H7 (cell line): ENCODE measurements at regions not wholly inside any gene's neighbourhood (a gene's known extent, or its start where the extent isn't known, plus 50 kb on each side); places are given as distances from the start of the nearest gene placed in this dataset.
"Not testable (repeated sequence)": the region's sequence is repeated elsewhere in the genome, so short reads cannot be mapped to it uniquely, and the experiment has no call there.

ENCODE experiments used
- DNase-seq: peaks from one replicate; pipeline ENCODE4 v3.0.0; 2012
- H3K27me3 ChIP-seq: 2 replicates; pipeline ENCODE4 v1.6.0; 2011; ENCODE audit warnings: mild to moderate bottlenecking, low read length; ENCODE audit not compliant: control insufficient read depth, insufficient read depth
- H3K36me3 ChIP-seq: replicated peaks from 2 replicates; pipeline ENCODE4 v1.5.1; 2011; ENCODE audit warnings: low read length; ENCODE audit not compliant: control insufficient read depth, insufficient read depth
- H3K4me3 ChIP-seq: 2 replicates; pipeline ENCODE4 v1.5.1; 2011; ENCODE audit warnings: low read depth, mild to moderate bottlenecking, control low read depth, low read length, moderate library complexity; ENCODE audit not compliant: insufficient read depth

DNA sequence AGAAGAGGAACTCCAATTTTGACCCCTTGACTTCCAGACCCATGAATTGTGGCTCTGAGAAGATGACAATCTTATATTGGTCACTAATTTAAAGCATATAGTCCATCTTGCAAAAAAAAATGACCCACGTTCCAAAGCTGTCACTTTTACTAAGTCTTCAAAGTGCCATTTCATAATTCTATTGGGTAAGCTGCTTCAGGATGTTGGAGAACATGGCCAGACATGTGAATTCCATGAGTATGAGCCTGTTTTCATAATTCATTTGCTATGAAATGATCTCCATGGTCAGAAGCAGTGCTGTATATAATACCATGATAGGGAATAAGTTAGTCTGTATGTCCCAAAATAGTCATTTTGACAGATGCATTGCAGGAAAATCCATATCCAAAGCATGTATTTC is 1787.3 kb downstream of the SLITRK5 start:
- Histone ChIP-seq H3K4me3 (no peak overlapping the region), H3K36me3 (no peaks in the 10 kb centered on the region), H3K27me3 (no peaks in the 10 kb centered on the region)
- DNase-seq: no peak

GRCh38 chr13:89460895-89461294 is 1789.7 kb downstream of the SLITRK5 start:
- not testable (repeated sequence) for H3K36me3 ChIP-seq, H3K4me3 ChIP-seq, H3K27me3 ChIP-seq, DNase-seq

DNA sequence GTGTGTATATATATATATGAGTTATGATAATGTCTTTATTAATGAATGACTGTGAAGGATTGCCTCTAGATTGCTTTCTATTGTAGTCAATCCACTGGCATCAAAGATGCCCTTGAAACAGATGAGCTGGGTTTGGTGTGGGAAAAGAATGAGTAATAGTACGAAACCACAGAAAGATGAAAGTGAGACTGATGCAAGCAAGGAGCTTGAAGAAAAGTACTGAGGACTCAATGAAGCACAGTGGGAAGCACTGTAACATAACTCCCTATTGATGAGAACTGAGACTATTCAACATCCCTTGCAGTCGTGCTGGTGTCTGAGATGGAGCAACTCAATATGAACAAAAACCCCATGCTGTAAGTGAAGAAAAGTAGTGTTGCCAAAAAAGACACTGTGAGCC is 1794.2 kb downstream of the SLITRK5 start:
- no peak for DNase-seq
- Histone ChIP-seq H3K4me3 (no peak overlapping the region), H3K27me3 (no peaks in the 10 kb centered on the region), H3K36me3 (no peaks in the 10 kb centered on the region)

GRCh38 chr13:89468081-89468480 is 1796.9 kb downstream of the SLITRK5 start:
- no peaks in the 10 kb centered on the region for H3K27me3 ChIP-seq
- H3K36me3 ChIP-seq: no peaks in the 10 kb centered on the region
- no peak overlapping the region for H3K4me3 ChIP-seq
- no peak for DNase-seq

- DNase-seq: no peak
- Histone ChIP-seq H3K4me3 (no peak overlapping the region), H3K27me3 (no peaks in the 10 kb centered on the region), H3K36me3 (no peaks in the 10 kb centered on the region)
Observed at GRCh38 chr13:89470901-89471300, 1799.7 kb downstream of the SLITRK5 start.

DNA sequence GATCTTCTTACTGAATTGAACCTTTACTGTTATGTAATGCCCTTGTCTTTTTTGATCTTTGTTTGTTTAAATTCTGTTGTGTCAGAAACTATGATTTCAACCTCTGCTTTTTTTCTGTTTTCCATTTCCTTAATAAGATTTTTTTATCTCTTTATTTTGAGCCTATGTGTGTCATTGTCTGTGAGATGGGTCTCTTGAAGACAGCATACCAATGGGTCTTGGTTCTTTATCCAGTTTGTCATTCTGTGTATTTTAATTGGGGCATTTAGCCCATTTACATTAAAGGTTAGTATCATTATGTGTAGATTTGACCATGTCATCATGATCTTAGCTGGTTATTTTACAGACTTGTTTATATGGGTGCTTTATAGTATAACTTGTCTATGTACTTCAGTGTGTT is 1803.3 kb downstream of the SLITRK5 start:
- no peak for DNase-seq
- Histone ChIP-seq H3K4me3 (no peak overlapping the region), H3K27me3 (no peaks in the 10 kb centered on the region), H3K36me3 (no peaks in the 10 kb centered on the region)

DNA sequence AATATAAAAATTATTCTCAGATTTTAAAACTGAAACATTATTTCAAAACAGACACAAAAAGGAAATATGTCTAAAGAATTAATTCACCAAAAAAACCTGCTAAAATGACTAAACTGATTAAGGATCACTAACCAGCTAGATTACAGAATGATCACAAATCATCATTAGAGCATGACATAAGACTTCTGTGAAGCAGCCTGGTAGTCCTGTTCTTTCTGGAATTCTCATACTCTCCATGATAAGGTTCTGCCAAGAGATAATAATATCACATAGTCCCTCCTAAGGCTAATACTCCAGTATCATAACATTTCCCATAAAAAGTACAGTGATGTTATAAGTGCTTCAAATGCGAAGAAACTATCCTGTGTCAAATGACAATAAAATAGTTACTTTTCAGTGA is 1814.9 kb downstream of the SLITRK5 start:
- no peaks in the 10 kb centered on the region for H3K27me3 ChIP-seq
- H3K36me3 ChIP-seq: no peaks in the 10 kb centered on the region
- H3K4me3 ChIP-seq: no peak overlapping the region
- no peak for DNase-seq

DNA sequence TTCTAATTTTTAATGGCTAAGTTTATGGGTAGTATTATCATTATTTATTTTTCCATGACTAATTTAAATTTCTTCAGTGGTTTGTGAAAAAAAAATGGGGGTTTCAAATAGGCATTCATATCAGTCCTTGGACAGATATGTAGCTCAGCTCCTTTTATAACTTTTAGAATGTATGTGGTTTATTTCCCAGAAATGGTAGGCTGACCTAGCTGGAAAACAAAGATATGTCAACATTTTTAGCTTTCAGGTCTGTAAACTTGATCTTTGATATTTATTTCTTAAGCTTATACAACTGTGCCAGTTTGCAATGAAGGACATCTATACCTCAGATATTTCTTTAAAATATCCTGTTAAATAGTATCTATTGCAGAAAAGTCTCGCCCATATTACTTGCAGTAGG is 1815.5 kb downstream of the SLITRK5 start:
- Histone ChIP-seq H3K36me3 (no peaks in the 10 kb centered on the region), H3K27me3 (no peaks in the 10 kb centered on the region), H3K4me3 (no peak overlapping the region)
- no peak for DNase-seq

GRCh38 chr13:89490661-89491060 is 1819.5 kb downstream of the SLITRK5 start:
- Histone ChIP-seq H3K36me3 (no peaks in the 10 kb centered on the region), H3K4me3 (no peak overlapping the region), H3K27me3 (no peaks in the 10 kb centered on the region)
- DNase-seq: no peak

DNA sequence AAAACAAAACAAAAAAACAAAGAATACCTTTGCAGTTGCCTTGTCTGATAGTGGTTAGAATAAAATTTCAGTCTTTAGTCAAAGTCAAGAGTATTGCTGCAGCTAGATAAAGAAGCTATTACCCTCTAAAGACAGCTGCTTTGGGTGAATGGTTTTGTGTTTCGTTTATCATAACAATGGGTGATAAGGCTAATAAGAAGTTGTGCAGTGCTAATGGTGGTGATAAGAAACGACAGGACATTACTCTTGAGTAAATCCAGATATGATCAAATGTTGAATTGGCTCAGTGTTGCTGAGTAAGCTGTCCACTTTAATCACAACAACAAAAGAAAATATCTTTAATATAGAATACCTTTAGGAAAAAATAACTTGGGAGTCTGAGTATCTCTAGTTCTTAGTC is 1825.3 kb downstream of the SLITRK5 start:
- no peaks in the 10 kb centered on the region for H3K36me3 ChIP-seq
- H3K27me3 ChIP-seq: no peaks in the 10 kb centered on the region
- H3K4me3 ChIP-seq: no peak overlapping the region
- no peak for DNase-seq

DNA sequence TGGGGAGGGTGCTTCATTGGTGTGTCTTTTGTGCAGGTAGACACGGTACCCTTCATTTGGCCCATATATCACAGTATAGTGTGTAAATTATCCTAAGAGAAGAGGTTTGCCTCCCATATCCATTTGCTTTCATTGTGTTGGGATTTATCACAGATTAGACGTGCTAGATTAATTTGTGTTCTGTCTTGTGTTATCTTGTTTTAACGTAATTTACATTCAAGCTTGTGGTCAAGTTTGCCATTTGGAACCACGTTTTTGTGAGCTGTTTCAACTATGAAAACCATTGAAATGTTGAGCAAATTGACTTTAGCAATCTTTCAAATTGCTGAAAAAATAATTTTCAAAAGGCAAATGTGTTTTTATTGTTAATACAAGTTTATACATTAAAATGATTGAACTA is 1826.5 kb downstream of the SLITRK5 start:
- H3K36me3 ChIP-seq: no peaks in the 10 kb centered on the region
- no peak overlapping the region for H3K4me3 ChIP-seq
- no peaks in the 10 kb centered on the region for H3K27me3 ChIP-seq
- DNase-seq: no peak

DNA sequence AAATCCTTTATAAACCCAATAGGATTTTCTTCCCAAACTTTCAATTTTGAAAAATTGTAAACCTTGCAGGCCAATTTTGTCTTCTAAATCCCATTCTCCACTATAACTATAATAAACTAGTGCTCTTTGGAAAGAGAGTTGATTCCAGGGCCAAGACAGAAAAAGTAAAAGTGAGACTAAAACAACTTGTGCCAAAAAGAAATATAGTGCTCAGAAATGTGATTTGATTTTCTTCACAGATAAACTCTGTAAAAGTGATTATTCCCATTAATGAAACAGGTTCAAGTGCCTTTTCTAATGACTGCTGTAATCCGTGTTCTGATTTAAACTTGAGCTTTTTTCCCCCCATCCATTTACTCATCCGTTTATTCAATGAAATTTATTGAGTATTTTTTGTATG is 1831.1 kb downstream of the SLITRK5 start:
- DNase-seq: no peak
- Histone ChIP-seq H3K4me3 (no peak overlapping the region), H3K36me3 (no peaks in the 10 kb centered on the region), H3K27me3 (no peaks in the 10 kb centered on the region)

DNA sequence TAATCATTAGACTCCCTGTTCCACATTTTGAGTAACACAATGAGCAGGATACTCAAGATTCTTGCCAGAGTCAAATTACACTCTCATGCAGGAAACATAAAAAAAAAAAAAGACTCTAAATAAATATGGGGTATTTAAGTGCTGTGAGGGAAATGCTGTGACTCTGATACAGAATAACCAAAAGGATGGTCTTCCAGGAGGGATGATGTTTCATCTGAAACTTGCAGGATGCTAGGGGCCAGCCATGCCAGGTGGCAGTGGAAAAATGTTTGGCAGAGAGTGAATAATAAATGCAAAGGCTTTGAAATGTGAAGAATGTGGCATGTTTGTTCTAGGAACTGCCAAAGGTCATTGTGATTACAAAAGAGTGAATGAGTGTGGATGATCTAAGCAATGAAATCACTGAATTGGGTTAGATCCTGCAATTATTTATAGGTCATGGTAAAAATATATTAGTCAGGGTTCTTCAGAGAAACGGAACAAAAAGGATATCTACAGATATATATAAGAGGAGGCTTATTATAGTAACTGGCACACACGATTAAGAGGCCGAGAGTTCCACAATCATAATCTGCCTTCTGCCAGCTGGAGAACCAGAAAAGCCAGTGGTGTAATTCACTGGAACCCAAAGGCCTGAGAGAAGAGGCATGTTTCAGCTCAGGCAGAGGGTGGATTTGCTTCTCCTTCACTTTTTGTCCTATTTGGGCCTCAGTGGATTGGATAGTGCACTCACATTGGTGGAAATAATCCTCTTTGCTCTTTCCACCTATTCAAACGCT is 1832.8 kb upstream of the MIR17HG start:
- Histone ChIP-seq H3K27me3 (no peaks in the 10 kb centered on the region), H3K36me3 (no peaks in the 10 kb centered on the region), H3K4me3 (no peak overlapping the region)
- no peak for DNase-seq

DNA sequence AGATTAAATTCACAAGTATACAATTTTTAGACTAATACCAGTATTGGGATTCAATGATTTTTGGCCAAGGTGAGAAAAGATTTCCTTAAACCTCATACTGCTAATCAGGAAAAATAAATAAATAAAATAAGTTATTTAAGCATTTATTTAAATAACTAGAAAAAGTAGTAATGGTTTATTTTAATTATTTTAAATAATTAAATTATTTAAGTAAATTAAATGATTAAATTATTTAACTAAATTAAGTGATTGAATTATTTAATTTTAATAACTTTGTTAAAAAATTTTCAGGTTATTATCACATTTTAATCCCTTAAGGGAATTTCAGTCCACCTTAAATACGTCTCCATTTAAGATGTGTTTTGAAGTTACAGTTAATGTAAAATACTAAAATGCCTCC is 1831.5 kb upstream of the MIR17HG start:
- Histone ChIP-seq H3K27me3 (no peaks in the 10 kb centered on the region), H3K36me3 (no peaks in the 10 kb centered on the region), H3K4me3 (no peak overlapping the region)
- no peak for DNase-seq

GRCh38 chr13:89518289-89519077 is 1829.0 kb upstream of the MIR17HG start:
- H3K4me3 ChIP-seq: no peak overlapping the region
- no peak for DNase-seq
- H3K27me3 ChIP-seq: no peaks in the 10 kb centered on the region
- no peaks in the 10 kb centered on the region for H3K36me3 ChIP-seq
